Uterus (tissue), 2 donors: ENCODE measurements at regions not wholly inside any gene's neighbourhood (a gene's known extent, or its start where the extent isn't known, plus 50 kb on each side); places are given as distances from the start of the nearest gene placed in this dataset.

ENCODE experiments used
- POLR2A ChIP-seq, 2 donors: fragments of 450-650 bp; IDR thresholded peaks; one replicate each; pipeline ENCODE4 v1.6.1; 2016; ENCODE audit warnings: antibody characterized with exemption in 2 of 2, mild to moderate bottlenecking in 1 of 2, moderate library complexity in 1 of 2
- TF ChIP-seq, protein P1 (sequence below), 4 experiments: fragments of 200-600 bp in 2 of 4; fragments of 450-650 bp in 2 of 4; sonication (generic) in 2 of 4; IDR thresholded peaks; one replicate each; pipeline ENCODE4 v1.5.1; 2016 to 2019; ENCODE audit warnings: antibody characterized with exemption in 4 of 4, mild to moderate bottlenecking in 2 of 4, moderate library complexity in 1 of 4

DNA sequence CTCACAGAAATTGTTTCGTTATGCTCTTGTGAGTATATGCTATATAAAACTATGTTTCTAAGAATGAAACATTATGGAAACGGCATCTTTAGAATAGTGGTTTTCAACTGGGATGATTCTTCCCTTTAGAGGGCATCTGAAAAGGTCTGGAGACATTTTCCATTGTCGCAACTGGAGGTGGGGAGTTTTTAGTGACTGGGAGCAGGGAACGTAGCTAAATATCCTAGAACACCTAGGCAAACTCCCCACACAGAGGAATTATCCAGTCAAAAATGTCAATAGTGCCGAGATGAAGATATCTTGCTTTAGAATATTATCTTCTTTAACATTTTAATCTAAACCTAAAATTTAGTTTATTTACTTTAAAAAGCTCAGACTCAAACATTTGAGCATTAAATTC, 486.1 kb upstream of the FOXG1 start:
- TF ChIP-seq, protein P1, sequence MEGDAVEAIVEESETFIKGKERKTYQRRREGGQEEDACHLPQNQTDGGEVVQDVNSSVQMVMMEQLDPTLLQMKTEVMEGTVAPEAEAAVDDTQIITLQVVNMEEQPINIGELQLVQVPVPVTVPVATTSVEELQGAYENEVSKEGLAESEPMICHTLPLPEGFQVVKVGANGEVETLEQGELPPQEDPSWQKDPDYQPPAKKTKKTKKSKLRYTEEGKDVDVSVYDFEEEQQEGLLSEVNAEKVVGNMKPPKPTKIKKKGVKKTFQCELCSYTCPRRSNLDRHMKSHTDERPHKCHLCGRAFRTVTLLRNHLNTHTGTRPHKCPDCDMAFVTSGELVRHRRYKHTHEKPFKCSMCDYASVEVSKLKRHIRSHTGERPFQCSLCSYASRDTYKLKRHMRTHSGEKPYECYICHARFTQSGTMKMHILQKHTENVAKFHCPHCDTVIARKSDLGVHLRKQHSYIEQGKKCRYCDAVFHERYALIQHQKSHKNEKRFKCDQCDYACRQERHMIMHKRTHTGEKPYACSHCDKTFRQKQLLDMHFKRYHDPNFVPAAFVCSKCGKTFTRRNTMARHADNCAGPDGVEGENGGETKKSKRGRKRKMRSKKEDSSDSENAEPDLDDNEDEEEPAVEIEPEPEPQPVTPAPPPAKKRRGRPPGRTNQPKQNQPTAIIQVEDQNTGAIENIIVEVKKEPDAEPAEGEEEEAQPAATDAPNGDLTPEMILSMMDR (IDR thresholded peaks at IDR 0.05) = no peak
- TF ChIP-seq POLR2A (IDR thresholded peaks at IDR 0.05) = no peak
